ENCODE measurements at regions not wholly inside any gene's neighbourhood (a gene's known extent, or its start where the extent isn't known, plus 50 kb on each side); places are given as distances from the start of the nearest gene placed in this dataset.
A peak's percentile ranks its signal among the peaks of the same experiment; 100 is the strongest.

- Histone ChIP-seq H3K27me3 (ENCODE audit: control insufficient read depth, insufficient read depth, low read length) (no peaks in the 10 kb centered on the region), H3K4me3 (ENCODE audit: low read depth, low read length) (no peak overlapping the region), H3K36me3 (ENCODE audit: control insufficient read depth, insufficient read depth, low read length) (no peaks in the 10 kb centered on the region)
- TF ChIP-seq CTCF (IDR thresholded peaks at IDR 0.05; ENCODE audit: insufficient read depth, low read length, severe bottlenecking): no peak
- DNase-seq (ENCODE audit: low read depth) (peak; percentile 41), FAIRE-seq (no peak)
These were observed 61.3 kb downstream of the CLDN34 start for GRCh38 chrX:10028283-10029104.

GRCh38 chrX:10030570-10030969, 63.4 kb downstream of the CLDN34 start:
- peak; percentile 72 for FAIRE-seq
- no peak for TF ChIP-seq CTCF (IDR thresholded peaks at IDR 0.05; ENCODE audit: insufficient read depth, low read length, severe bottlenecking)
- no peaks in the 10 kb centered on the region for H3K36me3 ChIP-seq (ENCODE audit: control insufficient read depth, insufficient read depth, low read length)

GRCh38 chrX:10031746-10032145, 64.6 kb downstream of the CLDN34 start:
- Histone ChIP-seq H3K27me3 (ENCODE audit: control insufficient read depth, insufficient read depth, low read length) (no peaks in the 10 kb centered on the region), H3K36me3 (ENCODE audit: control insufficient read depth, insufficient read depth, low read length) (no peaks in the 10 kb centered on the region), H3K4me3 (ENCODE audit: low read depth, low read length) (no peak overlapping the region)
- DNase-seq (ENCODE audit: low read depth) (no peak), FAIRE-seq (no peak)
- no peak for TF ChIP-seq CTCF (IDR thresholded peaks at IDR 0.05; ENCODE audit: insufficient read depth, low read length, severe bottlenecking)

More at GRCh38 chrX:10030570-10030969, 63.4 kb downstream of the CLDN34 start:
- Histone ChIP-seq H3K27me3 (ENCODE audit: control insufficient read depth, insufficient read depth, low read length) (no peaks in the 10 kb centered on the region), H3K4me3 (ENCODE audit: low read depth, low read length) (no peak overlapping the region)
- DNase-seq (ENCODE audit: low read depth): peak; percentile 89

- DNase-seq (ENCODE audit: low read depth): no peak
- no peak for FAIRE-seq
- no peaks in the 10 kb centered on the region for H3K27me3 ChIP-seq (ENCODE audit: control insufficient read depth, insufficient read depth, low read length)
These were observed 65.0 kb downstream of the CLDN34 start for GRCh38 chrX:10032147-10032546.

GRCh38 chrX:10033375-10034007, 66.3 kb downstream of the CLDN34 start:
- DNase-seq (ENCODE audit: low read depth) (peak; percentile 47), FAIRE-seq (no peak)
- H3K27me3 ChIP-seq (ENCODE audit: control insufficient read depth, insufficient read depth, low read length): no peaks in the 10 kb centered on the region
- H3K4me3 ChIP-seq (ENCODE audit: low read depth, low read length): no peak overlapping the region
- no peak for TF ChIP-seq CTCF (IDR thresholded peaks at IDR 0.05; ENCODE audit: insufficient read depth, low read length, severe bottlenecking)
- H3K36me3 ChIP-seq (ENCODE audit: control insufficient read depth, insufficient read depth, low read length): no peaks in the 10 kb centered on the region

More at GRCh38 chrX:10032147-10032546, 65.0 kb downstream of the CLDN34 start:
- no peak overlapping the region for H3K4me3 ChIP-seq (ENCODE audit: low read depth, low read length)
- no peaks in the 10 kb centered on the region for H3K36me3 ChIP-seq (ENCODE audit: control insufficient read depth, insufficient read depth, low read length)
- no peak for TF ChIP-seq CTCF (IDR thresholded peaks at IDR 0.05; ENCODE audit: insufficient read depth, low read length, severe bottlenecking)

Measured in bronchial epithelial cell (primary cell).